GM12873 (cell line): ENCODE measurements at regions not wholly inside any gene's neighbourhood (a gene's known extent, or its start where the extent isn't known, plus 50 kb on each side); places are given as distances from the start of the nearest gene placed in this dataset.

Experiments used
- TF ChIP-seq, protein P1 (sequence below): IDR thresholded peaks from 2 replicates; pipeline ENCODE4 v1.5.1; 2012; ENCODE audit warnings: low read depth, mild to moderate bottlenecking, moderate library complexity, low read length, control low read depth; ENCODE audit not compliant: insufficient read depth; ENCODE audit errors: missing control alignments

DNA sequence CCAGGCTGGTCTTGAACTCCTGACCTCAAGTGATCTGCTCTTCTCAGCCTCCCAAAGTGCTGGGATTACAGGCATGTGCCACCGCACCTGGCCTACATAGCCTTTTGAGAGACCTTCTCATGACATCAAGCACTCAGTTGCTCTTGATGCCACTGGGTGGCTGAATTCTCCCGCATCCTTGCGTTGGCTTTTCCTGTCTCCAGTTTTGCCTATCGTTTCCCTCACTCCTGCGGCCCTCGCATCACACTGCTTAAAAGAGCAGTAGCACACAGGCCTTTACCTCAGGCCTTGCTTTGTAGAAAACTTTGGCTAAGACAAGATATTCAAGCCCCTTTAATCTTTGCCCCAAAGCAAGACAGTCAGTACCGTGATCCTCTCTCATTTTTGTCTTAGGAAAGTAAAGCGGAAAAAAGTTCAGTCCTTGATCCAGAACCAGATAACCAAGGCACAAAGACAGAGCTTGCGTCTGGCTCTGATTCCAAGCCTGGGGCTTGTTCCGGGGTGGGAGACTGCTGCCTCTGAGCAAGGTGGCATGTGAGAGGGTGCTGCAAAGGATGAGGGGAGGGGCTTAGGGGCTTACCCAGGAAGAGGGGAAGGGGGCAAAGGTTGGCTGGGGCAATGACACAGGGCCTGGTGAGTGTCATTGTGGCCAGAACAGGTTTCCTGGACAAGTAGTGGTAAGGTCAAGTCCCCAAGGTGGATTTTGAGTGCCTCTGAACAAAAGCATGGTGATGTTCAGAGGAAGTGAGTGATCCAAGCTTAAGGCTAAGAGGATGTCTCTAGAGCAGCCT is 175.0 kb upstream of the TLE3 start:
- TF ChIP-seq, protein P1, sequence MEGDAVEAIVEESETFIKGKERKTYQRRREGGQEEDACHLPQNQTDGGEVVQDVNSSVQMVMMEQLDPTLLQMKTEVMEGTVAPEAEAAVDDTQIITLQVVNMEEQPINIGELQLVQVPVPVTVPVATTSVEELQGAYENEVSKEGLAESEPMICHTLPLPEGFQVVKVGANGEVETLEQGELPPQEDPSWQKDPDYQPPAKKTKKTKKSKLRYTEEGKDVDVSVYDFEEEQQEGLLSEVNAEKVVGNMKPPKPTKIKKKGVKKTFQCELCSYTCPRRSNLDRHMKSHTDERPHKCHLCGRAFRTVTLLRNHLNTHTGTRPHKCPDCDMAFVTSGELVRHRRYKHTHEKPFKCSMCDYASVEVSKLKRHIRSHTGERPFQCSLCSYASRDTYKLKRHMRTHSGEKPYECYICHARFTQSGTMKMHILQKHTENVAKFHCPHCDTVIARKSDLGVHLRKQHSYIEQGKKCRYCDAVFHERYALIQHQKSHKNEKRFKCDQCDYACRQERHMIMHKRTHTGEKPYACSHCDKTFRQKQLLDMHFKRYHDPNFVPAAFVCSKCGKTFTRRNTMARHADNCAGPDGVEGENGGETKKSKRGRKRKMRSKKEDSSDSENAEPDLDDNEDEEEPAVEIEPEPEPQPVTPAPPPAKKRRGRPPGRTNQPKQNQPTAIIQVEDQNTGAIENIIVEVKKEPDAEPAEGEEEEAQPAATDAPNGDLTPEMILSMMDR = no peak

DNA sequence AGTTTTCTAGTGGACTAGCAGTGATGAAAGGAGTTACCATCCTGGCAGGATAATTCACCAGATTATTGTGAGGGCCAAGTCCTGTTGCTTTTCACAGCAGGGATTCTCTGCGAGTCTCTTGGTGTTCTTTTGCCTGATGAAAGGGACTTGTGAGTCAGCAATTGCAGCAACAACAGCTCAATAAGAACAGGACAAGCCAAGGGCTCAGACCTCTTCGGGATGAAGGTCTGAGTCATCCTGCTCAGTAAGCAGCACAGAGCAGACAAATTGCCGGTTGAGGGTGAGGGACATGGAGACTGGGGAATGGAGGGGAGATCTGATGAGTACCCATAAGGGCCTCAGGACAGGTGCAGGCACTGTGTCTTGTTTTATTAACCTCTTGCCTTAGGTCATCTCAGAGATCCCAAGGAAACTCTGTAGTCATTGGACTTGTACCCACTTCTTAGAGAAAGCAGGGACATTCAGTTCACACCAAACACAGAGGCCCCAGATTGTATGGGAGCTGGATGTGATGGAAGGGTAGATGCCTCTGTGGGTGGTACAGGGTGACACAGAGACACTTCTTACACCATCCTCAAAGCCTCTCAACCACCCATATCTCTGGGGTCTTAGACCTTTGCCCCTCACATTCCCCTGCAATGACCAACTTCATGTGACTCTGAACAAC is 173.8 kb upstream of the TLE3 start:
- TF ChIP-seq, protein P1 = no peak

DNA sequence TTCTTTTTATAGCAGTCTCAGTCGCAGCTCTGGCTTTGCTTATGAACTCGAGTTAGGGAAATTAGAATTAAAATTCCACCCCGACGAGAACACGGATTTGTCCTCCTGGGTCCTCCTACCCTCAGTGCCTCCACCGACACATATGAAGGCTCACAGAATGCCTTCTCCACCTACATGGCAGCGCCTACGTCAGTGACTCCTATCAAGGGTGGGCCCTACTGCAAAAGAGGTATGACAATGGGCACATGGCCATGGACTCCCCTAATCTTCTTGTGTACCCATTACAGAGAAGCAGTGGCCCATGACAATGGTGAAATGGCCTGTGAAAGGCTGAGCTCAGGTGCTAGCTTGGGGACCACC is 173.0 kb upstream of the TLE3 start:
- TF ChIP-seq, protein P1 = no peak

DNA sequence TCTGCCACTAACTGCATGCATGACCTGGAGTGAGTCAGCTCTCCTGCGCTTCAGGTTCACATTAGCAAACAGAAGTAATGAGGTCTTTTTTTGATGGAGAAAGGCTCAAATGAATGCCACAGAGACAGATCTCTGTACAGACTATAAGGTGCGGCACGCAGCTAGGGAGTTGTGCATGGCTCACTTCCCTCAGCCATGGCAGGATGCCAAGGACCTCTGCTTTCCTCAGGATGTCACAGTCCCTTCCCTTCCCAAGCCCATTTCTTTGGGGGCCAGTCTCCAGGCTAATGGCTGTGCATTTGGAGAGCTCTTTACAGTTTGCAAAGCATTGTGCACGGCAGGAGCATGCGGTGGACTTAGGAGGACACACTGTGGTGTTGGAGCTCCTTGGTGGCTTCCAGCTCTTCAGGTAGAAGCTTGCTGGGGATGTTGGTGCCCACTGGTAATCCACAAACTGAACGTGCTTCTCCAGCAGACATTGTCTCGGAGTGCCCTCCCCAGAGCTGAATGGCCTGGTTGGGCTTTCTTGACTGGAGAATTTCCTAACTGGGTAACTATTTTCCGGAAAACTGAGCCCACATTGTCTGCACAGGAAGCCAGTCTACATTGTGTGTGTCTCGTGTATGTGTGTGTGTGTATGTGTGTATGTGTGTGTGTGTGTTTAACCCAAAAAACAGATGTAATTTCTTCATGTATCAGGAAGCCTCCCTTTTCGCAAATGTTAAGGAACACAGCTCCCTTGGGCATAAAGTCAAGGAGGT is 172.5 kb upstream of the TLE3 start:
- TF ChIP-seq, protein P1 = no peak

DNA sequence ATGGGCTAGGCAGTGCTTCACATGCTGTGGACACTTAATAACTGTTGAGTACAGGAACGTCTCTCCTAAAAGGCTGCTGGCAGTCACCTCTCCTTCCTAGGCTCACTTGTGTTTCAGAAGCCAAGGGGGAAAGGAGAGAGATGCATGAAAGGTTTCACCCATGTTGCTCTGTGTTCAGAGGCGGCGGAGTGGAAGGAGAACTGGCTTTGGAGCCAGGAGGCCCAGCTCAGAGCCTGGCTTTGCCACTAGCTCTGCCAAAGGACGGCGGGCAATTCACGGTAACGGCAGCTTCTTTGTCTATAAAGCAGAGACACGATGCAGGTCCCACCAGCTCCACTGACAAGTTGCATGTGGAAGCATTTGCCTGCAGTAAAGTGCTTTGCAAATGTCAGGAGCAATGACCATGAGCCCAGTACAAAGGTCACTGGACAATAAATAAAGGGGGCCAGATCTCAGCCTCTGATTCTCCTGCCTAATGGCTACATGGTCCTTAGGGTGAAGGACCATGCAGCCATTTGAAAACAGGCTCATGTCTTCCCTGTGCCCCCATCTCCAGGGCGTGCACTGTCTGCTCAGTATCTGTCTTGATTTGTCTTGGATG is 171.7 kb upstream of the TLE3 start:
- TF ChIP-seq, protein P1 = no peak

DNA sequence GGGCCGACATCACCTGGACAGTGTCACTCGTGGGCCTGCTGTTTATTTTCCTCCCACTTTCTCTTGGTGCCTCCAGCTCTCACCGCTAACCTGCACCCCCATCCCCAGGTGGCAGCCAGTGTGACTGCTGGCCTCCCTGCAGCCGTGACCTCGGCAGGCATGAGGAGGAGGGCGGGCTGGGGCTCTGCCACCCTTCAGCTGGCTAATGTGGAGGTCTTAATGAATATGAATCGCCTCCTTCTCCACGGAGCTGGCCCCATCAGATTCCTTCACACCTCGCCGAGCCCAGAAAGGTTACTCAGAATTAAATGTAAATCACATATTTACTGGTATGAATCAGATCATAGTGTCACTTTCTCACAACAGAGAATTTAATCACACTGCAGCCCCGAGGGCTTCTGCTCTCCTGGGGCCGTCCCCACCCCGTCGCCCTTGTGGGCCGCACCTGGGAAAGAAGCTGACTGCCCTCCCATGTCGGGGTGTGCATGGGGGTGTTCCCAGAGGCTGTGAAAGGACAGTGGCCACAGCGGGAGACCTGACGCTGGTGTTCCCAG is 171.1 kb upstream of the TLE3 start:
- TF ChIP-seq, protein P1 = no peak
